Left lung (tissue), 4 donors: ENCODE measurements at regions not wholly inside any gene's neighbourhood (a gene's known extent, or its start where the extent isn't known, plus 50 kb on each side); places are given as distances from the start of the nearest gene placed in this dataset.
A peak's percentile ranks its signal among the peaks of the same experiment; 100 is the strongest.

ENCODE experiments used
- ATAC-seq: fragments of 200-7000 bp; cut with Tn5 transposase; one replicate; pipeline ENCODE4 v1.9.1; 2020; ENCODE audit warnings: moderate library complexity
- DNase-seq, 4 donors: peaks; one replicate each; pipeline ENCODE4 v3.0.0-alpha.2; 2013 to 2020
- H3K27ac ChIP-seq, 2 donors: fragments of 200-600 bp; sonication (generic) in 1 of 2; one replicate each; pipeline versions ENCODE4 v1.5.0 to v1.8.0; 2020 to 2021
- H3K27me3 ChIP-seq, 2 donors: fragments of 200-600 bp; sonication (generic) in 1 of 2; one replicate each; pipeline versions ENCODE4 v1.5.0 to v1.8.0; 2020 to 2021
- H3K36me3 ChIP-seq, 2 donors: fragments of 200-600 bp; sonication (generic) in 1 of 2; one replicate each; pipeline versions ENCODE4 v1.5.0 to v1.8.0; 2020 to 2021
- H3K4me1 ChIP-seq, 2 donors: fragments of 200-600 bp; one replicate each; pipeline ENCODE4 v1.8.0; 2021
- H3K4me3 ChIP-seq, 2 donors: fragments of 200-600 bp; sonication (generic) in 1 of 2; one replicate each; pipeline versions ENCODE4 v1.5.0 to v1.8.0; 2020 to 2021; ENCODE audit warnings: mild to moderate bottlenecking in 1 of 2
- H3K9me3 ChIP-seq, 2 donors: fragments of 200-600 bp; sonication (generic) in 1 of 2; one replicate each; pipeline versions ENCODE4 v1.5.0 to v1.8.0; 2020 to 2021
- CTCF ChIP-seq, 2 donors: fragments of 200-600 bp; sonication (generic) in 1 of 2; IDR thresholded peaks; one replicate each; pipeline versions ENCODE4 v1.5.0 to v1.8.0; 2021; ENCODE audit warnings: antibody characterized with exemption in 2 of 2
- intact Hi-C, 2 donors: fragments of 100-400 bp; cut with DNase I; formaldehyde crosslinking; loops; one replicate each; pipeline versions ENCODE4 v1.11.2 to v1.14.2; 2022
- donor health status: DM: no; HTN: yes; CAD: no.
- donor health status: DM: no; HTN: no; CAD: no.

DNA sequence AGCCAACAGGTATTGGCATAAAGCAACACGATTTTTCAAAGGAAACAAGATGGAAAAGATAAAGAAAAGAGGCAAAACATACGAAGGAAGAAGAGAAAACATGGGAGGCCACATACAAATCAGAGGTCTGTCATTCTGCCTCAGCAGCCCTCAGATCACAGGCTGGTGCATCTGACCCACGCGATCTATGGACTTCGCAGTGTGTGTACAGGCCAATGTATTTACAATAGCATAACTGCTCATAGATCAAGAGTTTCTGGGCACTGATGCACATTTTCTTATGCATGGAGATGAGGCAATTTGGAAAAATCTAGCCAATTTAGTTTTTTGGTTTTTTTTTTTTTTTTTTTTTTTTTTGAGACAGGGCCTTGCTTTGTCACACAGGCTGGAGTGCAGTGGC lies 245.4 kb downstream of the DUSP6 start:
- H3K9me3 ChIP-seq = no peaks in the 10 kb centered on the region
- intact Hi-C loops = no loop called here
- no peak overlapping the region for H3K27ac ChIP-seq
- H3K4me3 ChIP-seq = no peak overlapping the region
- TF ChIP-seq CTCF (IDR thresholded peaks at IDR 0.05) = no peak
- ATAC-seq (no peak), DNase-seq (no peak)
- no peaks in the 10 kb centered on the region for H3K4me1 ChIP-seq
- no peaks in the 10 kb centered on the region for H3K27me3 ChIP-seq
- no peaks in the 10 kb centered on the region for H3K36me3 ChIP-seq

- Histone ChIP-seq H3K36me3 (no peaks in the 10 kb centered on the region), H3K4me3 (no peak overlapping the region), H3K27ac (no peak overlapping the region), H3K9me3 (no peaks in the 10 kb centered on the region), H3K4me1 (no peaks in the 10 kb centered on the region), H3K27me3 (no peaks in the 10 kb centered on the region)
- DNase-seq = no peak
- no peak for ATAC-seq
- no peak for TF ChIP-seq CTCF (IDR thresholded peaks at IDR 0.05)
- intact Hi-C loops = no loop called here
These were observed 247.1 kb downstream of the DUSP6 start for GRCh38 chr12:89105243-89105642.

DNA sequence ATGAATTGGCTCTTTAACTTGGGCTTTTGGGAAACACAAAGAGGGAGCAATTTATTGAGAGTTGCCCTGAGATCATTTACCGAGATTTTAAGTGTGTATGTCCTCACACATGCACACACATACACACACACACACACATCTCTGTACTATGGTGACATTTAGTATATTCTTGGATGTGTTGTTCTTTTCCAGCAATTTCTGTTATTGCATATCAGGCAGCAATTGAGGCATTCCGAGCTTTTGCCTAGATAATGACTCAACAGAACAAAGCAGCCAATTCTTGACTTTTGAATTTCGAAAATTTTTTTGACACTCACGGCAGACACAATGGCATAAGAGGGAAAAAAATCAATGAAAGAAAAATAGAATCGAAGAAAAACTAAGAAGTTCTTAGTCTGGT lies 248.5 kb downstream of the DUSP6 start:
- no peak for TF ChIP-seq CTCF (IDR thresholded peaks at IDR 0.05)
- Histone ChIP-seq H3K4me3 (no peak overlapping the region), H3K27ac (no peak overlapping the region), H3K36me3 (no peaks in the 10 kb centered on the region), H3K9me3 (no peaks in the 10 kb centered on the region), H3K4me1 (no peaks in the 10 kb centered on the region), H3K27me3 (no peaks in the 10 kb centered on the region)
- DNase-seq (no peak), ATAC-seq (no peak)
- intact Hi-C loops = no loop called here

- H3K9me3 ChIP-seq = no peaks in the 10 kb centered on the region
- no peak for TF ChIP-seq CTCF (IDR thresholded peaks at IDR 0.05)
- DNase-seq (no peak), ATAC-seq (no peak)
- H3K36me3 ChIP-seq = no peaks in the 10 kb centered on the region
- intact Hi-C loops = no loop called here
- H3K4me1 ChIP-seq = no peaks in the 10 kb centered on the region
- no peak overlapping the region for H3K4me3 ChIP-seq
- H3K27ac ChIP-seq = no peak overlapping the region
- H3K27me3 ChIP-seq = no peaks in the 10 kb centered on the region
These were observed 250.9 kb downstream of the DUSP6 start for GRCh38 chr12:89101440-89101839.

DNA sequence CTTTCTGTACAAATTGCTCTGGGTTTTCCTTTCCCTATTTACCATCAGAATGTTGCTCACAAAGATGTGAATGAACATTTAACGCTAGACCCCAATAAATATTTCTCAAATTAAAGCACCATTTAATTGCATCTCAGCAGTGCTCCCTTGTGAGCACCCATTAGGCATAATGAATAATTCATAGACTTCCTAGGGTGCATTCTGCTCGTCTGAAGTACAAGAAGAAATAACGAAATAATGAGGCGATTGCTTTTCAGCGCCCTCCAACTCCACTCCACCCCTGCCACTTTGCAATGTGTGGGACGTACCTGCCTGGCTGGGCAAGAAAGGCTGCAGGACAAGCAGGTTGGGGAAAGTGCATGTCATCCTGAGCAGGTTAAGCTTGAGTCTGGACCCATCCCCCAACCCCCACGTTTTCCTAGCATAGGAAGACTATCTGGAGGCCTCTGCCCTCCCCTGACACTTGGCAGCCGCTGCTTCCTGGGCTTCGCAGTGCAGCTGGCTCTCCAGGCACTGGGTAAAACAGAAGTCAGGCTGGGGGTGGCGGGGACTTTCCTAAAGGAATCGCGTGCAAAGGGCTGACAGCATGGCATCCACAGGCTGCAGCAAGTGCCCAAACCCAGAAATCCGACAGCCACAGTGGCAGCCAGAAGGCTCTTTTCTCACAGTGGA lies 253.7 kb downstream of the DUSP6 start:
- ATAC-seq (no peak), DNase-seq (peak in 2 of 4 donors; percentile 36 to 71)
- H3K27me3 ChIP-seq = no peaks in the 10 kb centered on the region
- no peak overlapping the region for H3K4me3 ChIP-seq
- no peaks in the 10 kb centered on the region for H3K9me3 ChIP-seq
- no peaks in the 10 kb centered on the region for H3K4me1 ChIP-seq
- intact Hi-C loops = no loop called here
- H3K27ac ChIP-seq = no peak overlapping the region
- TF ChIP-seq CTCF (IDR thresholded peaks at IDR 0.05) = no peak
- H3K36me3 ChIP-seq = no peaks in the 10 kb centered on the region
